GM10266 (cell line): ENCODE measurements at regions not wholly inside any gene's neighbourhood (a gene's known extent, or its start where the extent isn't known, plus 50 kb on each side); places are given as distances from the start of the nearest gene placed in this dataset.

ENCODE experiments used
- DNase-seq: peaks from one replicate; pipeline ENCODE4 v3.0.0; 2012; ENCODE audit errors: extremely low spot score
- TF ChIP-seq, protein P1 (sequence below): IDR thresholded peaks from 2 replicates; pipeline ENCODE4 v1.5.1; 2012; ENCODE audit warnings: mild to moderate bottlenecking, low read depth; ENCODE audit not compliant: control insufficient read depth, insufficient read depth; ENCODE audit errors: missing control alignments

- TF ChIP-seq, protein P1, sequence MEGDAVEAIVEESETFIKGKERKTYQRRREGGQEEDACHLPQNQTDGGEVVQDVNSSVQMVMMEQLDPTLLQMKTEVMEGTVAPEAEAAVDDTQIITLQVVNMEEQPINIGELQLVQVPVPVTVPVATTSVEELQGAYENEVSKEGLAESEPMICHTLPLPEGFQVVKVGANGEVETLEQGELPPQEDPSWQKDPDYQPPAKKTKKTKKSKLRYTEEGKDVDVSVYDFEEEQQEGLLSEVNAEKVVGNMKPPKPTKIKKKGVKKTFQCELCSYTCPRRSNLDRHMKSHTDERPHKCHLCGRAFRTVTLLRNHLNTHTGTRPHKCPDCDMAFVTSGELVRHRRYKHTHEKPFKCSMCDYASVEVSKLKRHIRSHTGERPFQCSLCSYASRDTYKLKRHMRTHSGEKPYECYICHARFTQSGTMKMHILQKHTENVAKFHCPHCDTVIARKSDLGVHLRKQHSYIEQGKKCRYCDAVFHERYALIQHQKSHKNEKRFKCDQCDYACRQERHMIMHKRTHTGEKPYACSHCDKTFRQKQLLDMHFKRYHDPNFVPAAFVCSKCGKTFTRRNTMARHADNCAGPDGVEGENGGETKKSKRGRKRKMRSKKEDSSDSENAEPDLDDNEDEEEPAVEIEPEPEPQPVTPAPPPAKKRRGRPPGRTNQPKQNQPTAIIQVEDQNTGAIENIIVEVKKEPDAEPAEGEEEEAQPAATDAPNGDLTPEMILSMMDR = no peak
- no peak for DNase-seq
Observed at GRCh38 chr6:91105532-91105931, 518.7 kb upstream of the MAP3K7 start.

DNA sequence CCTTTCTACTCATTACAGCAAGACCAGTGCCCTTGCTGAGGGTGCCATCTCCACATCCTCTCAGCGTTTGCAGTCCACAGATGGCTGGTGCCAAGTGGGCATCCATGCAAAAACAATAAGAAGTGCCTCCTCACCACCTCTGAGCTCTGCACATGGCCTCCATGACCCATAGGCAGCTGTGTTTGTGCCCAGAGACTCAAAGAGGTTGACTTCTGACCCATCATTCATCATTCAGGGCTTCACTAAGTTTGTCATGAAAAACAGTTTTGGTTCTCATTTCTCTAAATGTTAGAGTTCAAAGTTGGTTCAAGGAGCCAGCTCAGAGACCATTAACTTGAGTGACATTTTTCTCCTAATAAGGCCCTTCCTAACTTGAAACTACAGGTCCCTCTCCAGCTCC, 512.6 kb upstream of the MAP3K7 start:
- TF ChIP-seq, protein P1 = no peak
- no peak for DNase-seq

GRCh38 chr6:91098006-91098405, 511.1 kb upstream of the MAP3K7 start:
- no peak for DNase-seq
- TF ChIP-seq, protein P1 = no peak

DNA sequence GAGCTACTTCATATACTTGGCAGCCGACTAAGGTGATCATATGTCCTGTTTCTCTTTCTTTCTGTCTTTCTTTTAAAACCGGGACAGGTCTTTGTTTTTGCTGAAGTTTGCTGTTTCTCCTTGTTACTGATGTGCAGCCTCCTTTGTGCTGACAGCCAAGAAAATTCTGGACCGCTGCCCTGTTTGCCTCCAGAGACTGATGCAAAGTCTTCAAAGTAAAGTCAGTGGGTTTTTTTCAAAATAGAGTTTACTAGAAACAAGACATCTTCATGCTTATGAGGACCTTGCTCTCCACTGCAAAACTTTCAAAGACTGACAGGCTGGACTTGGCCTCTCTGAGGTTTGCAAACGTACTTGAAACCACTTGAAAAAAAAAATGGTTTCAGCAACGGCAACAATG, 510.5 kb upstream of the MAP3K7 start:
- no peak for DNase-seq
- TF ChIP-seq, protein P1 = no peak

DNA sequence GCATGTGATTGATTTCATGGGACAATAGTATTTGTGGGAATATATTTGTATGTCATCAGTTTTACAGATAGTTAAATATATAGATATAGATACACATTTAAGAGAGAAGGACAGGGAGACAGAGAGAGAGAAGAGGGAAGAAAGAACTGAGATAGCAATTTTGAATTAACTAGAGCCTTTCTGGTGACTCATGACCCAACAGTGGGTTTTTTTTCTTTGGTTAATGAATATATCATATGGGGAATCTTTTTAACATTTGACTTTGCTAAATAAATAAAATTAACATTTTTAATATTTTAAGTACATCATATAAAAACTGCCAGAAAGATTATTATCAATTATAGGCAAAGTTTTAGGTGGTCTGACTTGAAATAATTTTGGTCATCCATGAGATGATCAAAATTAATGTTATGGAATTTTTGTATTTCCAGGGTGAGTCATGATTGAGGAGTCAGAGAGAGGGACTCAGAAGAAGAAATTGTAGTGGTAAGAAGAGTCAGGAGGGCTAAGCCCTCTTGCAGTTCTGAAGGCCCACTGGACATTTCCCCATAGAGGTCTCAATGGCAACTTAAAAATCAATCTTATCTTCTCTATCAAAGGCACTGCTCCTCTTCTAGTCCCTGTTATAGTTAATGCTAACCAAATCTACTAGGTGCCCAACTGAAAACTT, 508.1 kb upstream of the MAP3K7 start:
- TF ChIP-seq, protein P1 = no peak
- no peak for DNase-seq

DNA sequence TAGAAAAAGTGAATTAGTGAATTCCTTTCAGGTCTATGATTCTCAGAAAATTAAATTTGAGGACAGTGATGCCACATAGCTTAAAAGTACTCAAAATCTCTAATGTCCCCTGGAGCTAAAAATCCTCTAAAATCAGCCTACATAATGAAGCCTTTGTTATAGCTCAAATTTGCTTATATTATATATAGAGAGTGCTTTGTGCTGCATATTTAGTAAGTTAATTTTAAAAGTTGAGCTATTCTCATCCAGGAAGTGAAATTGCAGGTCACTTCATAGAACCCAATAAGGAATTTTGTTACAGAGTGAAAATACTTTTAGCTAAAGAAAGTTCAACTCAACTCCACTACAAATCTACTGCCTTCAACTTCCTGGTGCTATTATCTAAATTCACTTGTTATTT, 507.5 kb upstream of the MAP3K7 start:
- TF ChIP-seq, protein P1 = no peak
- no peak for DNase-seq

DNA sequence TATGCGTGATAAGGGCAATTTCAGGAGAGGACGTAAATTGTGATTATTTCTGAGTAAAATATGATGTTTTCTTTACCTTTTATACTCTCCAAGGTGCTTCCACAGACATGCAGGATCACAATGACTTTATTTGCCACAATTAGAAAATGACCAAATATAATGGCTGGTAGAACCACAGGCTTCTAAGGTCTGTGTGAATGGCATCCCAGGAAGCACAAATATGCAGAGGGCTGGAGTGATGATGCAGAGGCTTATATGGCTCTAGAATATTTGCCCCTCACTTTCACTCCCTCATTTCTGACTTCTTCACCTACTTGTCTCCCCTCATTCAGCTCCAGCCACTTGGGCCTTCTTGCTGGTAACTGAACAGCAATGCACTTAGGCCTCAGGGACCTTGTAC, 502.1 kb upstream of the MAP3K7 start:
- no peak for DNase-seq
- TF ChIP-seq, protein P1 = no peak
